KOPT-K1 (cell line): ENCODE measurements at regions not wholly inside any gene's neighbourhood (a gene's known extent, or its start where the extent isn't known, plus 50 kb on each side); places are given as distances from the start of the nearest gene placed in this dataset.

ENCODE experiments used
- H3K27ac ChIP-seq: fragments of 200-600 bp; sonication (generic); 2 replicates; pipeline ENCODE4 v1.5.1; 2016; ENCODE audit warnings: antibody characterized with exemption, mild to moderate bottlenecking, low read depth, low read length; ENCODE audit not compliant: poor library complexity, severe bottlenecking
- H3K36me3 ChIP-seq: fragments of 200-600 bp; sonication (generic); 2 replicates; pipeline ENCODE4 v1.5.1; 2017; ENCODE audit warnings: antibody characterized with exemption, mild to moderate bottlenecking, low read length, moderate library complexity; ENCODE audit not compliant: insufficient read depth
- H3K9me3 ChIP-seq: fragments of 200-600 bp; sonication (generic); 2 replicates; pipeline ENCODE4 v1.5.1; 2017; ENCODE audit warnings: antibody characterized with exemption, low read length, mild to moderate bottlenecking; ENCODE audit not compliant: insufficient read depth, poor library complexity, severe bottlenecking

GRCh38 chr6:23672737-23673136 lies 453.3 kb upstream of the NRSN1 start:
- Histone ChIP-seq H3K36me3 (no peaks in the 10 kb centered on the region), H3K9me3 (peaks cover 3% of the 10 kb centered on the region), H3K27ac (no peak overlapping the region)

- Histone ChIP-seq H3K36me3 (no peaks in the 10 kb centered on the region), H3K9me3 (no peaks in the 10 kb centered on the region), H3K27ac (no peak overlapping the region)
Measured at GRCh38 chr6:23678626-23679025, 447.4 kb upstream of the NRSN1 start.

GRCh38 chr6:23681743-23682142 lies 444.3 kb upstream of the NRSN1 start:
- Histone ChIP-seq H3K36me3 (no peaks in the 10 kb centered on the region), H3K9me3 (no peaks in the 10 kb centered on the region), H3K27ac (no peak overlapping the region)

GRCh38 chr6:23688650-23689049 lies 437.4 kb upstream of the NRSN1 start:
- Histone ChIP-seq H3K36me3 (no peaks in the 10 kb centered on the region), H3K9me3 (no peaks in the 10 kb centered on the region), H3K27ac (no peak overlapping the region)

GRCh38 chr6:23690453-23691049 lies 435.5 kb upstream of the NRSN1 start:
- no peaks in the 10 kb centered on the region for H3K36me3 ChIP-seq
- no peaks in the 10 kb centered on the region for H3K9me3 ChIP-seq
- H3K27ac ChIP-seq, result no peak overlapping the region

- Histone ChIP-seq H3K27ac (no peak overlapping the region), H3K9me3 (no peaks in the 10 kb centered on the region), H3K36me3 (no peaks in the 10 kb centered on the region)
Measured at GRCh38 chr6:23692184-23692583, 433.8 kb upstream of the NRSN1 start.

GRCh38 chr6:23696992-23697391 lies 429.0 kb upstream of the NRSN1 start:
- Histone ChIP-seq H3K36me3 (no peaks in the 10 kb centered on the region), H3K27ac (no peak overlapping the region), H3K9me3 (no peaks in the 10 kb centered on the region)

GRCh38 chr6:23704479-23705052 lies 421.4 kb upstream of the NRSN1 start:
- no peak overlapping the region for H3K27ac ChIP-seq
- H3K9me3 ChIP-seq, result no peaks in the 10 kb centered on the region
- H3K36me3 ChIP-seq, result no peaks in the 10 kb centered on the region

- no peaks in the 10 kb centered on the region for H3K36me3 ChIP-seq
- H3K27ac ChIP-seq, result no peak overlapping the region
- H3K9me3 ChIP-seq, result no peaks in the 10 kb centered on the region
Measured at GRCh38 chr6:23705697-23706096, 420.3 kb upstream of the NRSN1 start.

- Histone ChIP-seq H3K36me3 (no peaks in the 10 kb centered on the region), H3K9me3 (no peaks in the 10 kb centered on the region), H3K27ac (no peak overlapping the region)
Measured at GRCh38 chr6:23712756-23713155, 413.3 kb upstream of the NRSN1 start.

GRCh38 chr6:23713211-23713610 lies 412.8 kb upstream of the NRSN1 start:
- Histone ChIP-seq H3K36me3 (no peaks in the 10 kb centered on the region), H3K9me3 (no peaks in the 10 kb centered on the region), H3K27ac (no peak overlapping the region)

- Histone ChIP-seq H3K36me3 (no peaks in the 10 kb centered on the region), H3K9me3 (no peaks in the 10 kb centered on the region), H3K27ac (no peak overlapping the region)
Measured at GRCh38 chr6:23728707-23729106, 397.3 kb upstream of the NRSN1 start.

GRCh38 chr6:23731609-23732008 lies 394.4 kb upstream of the NRSN1 start:
- Histone ChIP-seq H3K36me3 (no peaks in the 10 kb centered on the region), H3K27ac (no peak overlapping the region), H3K9me3 (no peaks in the 10 kb centered on the region)

- Histone ChIP-seq H3K27ac (no peak overlapping the region), H3K36me3 (no peaks in the 10 kb centered on the region), H3K9me3 (no peaks in the 10 kb centered on the region)
Measured at GRCh38 chr6:23732521-23732920, 393.5 kb upstream of the NRSN1 start.

- H3K27ac ChIP-seq, result no peak overlapping the region
- no peaks in the 10 kb centered on the region for H3K9me3 ChIP-seq
- H3K36me3 ChIP-seq, result no peaks in the 10 kb centered on the region
Measured at GRCh38 chr6:23735151-23735550, 390.9 kb upstream of the NRSN1 start.

GRCh38 chr6:23736577-23736976 lies 389.4 kb upstream of the NRSN1 start:
- no peaks in the 10 kb centered on the region for H3K36me3 ChIP-seq
- no peak overlapping the region for H3K27ac ChIP-seq
- H3K9me3 ChIP-seq, result no peaks in the 10 kb centered on the region
